ENCODE measurements at regions not wholly inside any gene's neighbourhood (a gene's known extent, or its start where the extent isn't known, plus 50 kb on each side); places are given as distances from the start of the nearest gene placed in this dataset.
"Not testable (repeated sequence)": the region's sequence is repeated elsewhere in the genome, so short reads cannot be mapped to it uniquely, and the experiment has no call there.

DNA sequence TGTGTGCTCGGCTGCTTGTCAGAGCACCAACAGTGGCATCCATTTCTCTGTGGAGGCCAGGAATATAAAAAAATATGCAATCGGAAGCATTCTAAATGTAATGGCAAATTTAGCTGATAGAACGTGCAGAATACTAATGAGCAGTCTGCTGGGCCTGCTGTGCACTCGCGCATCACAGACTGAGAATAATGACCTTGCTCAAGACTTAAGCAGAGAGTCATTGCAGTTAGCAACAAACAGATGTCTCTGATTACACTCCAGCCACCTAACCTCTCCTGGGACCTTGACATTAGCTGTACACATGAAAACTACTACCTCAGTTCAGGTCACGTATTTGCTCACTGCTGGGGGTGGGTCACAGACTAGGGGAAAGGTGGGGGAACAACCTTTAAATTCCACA, 269.2 kb upstream of the DAAM1 start:
- DNase-seq (ENCODE audit: extremely low spot score, unreplicated experiment), result no peak
- Mint-ChIP-seq H3K4me1 (ENCODE audit: unreplicated experiment) (peaks cover 15% of the 10 kb centered on the region), H3K27ac (ENCODE audit: unreplicated experiment) (no peak overlapping the region), H3K9me3 (ENCODE audit: unreplicated experiment) (no peaks in the 10 kb centered on the region), H3K36me3 (ENCODE audit: unreplicated experiment) (no peaks in the 10 kb centered on the region), H3K4me3 (ENCODE audit: unreplicated experiment) (no peak overlapping the region), H3K27me3 (ENCODE audit: unreplicated experiment) (no peaks in the 10 kb centered on the region)
- TF ChIP-seq, protein P1, sequence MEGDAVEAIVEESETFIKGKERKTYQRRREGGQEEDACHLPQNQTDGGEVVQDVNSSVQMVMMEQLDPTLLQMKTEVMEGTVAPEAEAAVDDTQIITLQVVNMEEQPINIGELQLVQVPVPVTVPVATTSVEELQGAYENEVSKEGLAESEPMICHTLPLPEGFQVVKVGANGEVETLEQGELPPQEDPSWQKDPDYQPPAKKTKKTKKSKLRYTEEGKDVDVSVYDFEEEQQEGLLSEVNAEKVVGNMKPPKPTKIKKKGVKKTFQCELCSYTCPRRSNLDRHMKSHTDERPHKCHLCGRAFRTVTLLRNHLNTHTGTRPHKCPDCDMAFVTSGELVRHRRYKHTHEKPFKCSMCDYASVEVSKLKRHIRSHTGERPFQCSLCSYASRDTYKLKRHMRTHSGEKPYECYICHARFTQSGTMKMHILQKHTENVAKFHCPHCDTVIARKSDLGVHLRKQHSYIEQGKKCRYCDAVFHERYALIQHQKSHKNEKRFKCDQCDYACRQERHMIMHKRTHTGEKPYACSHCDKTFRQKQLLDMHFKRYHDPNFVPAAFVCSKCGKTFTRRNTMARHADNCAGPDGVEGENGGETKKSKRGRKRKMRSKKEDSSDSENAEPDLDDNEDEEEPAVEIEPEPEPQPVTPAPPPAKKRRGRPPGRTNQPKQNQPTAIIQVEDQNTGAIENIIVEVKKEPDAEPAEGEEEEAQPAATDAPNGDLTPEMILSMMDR (IDR thresholded peaks at IDR 0.05), result no peak

DNA sequence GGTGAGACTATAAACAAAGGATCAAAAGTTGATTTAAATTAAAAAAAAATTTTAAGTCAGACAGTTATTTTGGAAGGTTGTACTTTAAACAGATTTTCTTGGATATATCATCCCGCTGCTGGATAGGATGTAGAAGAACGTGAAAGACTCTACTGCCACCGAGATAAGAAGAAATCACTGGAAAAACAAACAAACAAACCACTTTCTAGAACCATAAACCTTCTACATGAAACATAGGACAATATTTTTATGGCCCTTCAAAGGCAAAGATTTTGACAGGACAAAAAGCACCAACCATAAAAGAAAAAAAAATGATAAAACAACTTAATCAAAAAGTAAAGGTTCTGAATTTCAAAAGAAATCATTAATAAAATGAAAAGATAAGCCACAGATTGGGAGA, 268.2 kb upstream of the DAAM1 start:
- peaks cover 15% of the 10 kb centered on the region for H3K4me1 Mint-ChIP-seq (ENCODE audit: unreplicated experiment)
- H3K27me3 Mint-ChIP-seq (ENCODE audit: unreplicated experiment), result no peaks in the 10 kb centered on the region
- no peaks in the 10 kb centered on the region for H3K36me3 Mint-ChIP-seq (ENCODE audit: unreplicated experiment)
- H3K9me3 Mint-ChIP-seq (ENCODE audit: unreplicated experiment), result peaks cover 4% of the 10 kb centered on the region
- no peak overlapping the region for H3K4me3 Mint-ChIP-seq (ENCODE audit: unreplicated experiment)
- H3K27ac Mint-ChIP-seq (ENCODE audit: unreplicated experiment), result no peak overlapping the region
- TF ChIP-seq, protein P1 (IDR thresholded peaks at IDR 0.05), result no peak
- no peak for DNase-seq (ENCODE audit: extremely low spot score, unreplicated experiment)

DNA sequence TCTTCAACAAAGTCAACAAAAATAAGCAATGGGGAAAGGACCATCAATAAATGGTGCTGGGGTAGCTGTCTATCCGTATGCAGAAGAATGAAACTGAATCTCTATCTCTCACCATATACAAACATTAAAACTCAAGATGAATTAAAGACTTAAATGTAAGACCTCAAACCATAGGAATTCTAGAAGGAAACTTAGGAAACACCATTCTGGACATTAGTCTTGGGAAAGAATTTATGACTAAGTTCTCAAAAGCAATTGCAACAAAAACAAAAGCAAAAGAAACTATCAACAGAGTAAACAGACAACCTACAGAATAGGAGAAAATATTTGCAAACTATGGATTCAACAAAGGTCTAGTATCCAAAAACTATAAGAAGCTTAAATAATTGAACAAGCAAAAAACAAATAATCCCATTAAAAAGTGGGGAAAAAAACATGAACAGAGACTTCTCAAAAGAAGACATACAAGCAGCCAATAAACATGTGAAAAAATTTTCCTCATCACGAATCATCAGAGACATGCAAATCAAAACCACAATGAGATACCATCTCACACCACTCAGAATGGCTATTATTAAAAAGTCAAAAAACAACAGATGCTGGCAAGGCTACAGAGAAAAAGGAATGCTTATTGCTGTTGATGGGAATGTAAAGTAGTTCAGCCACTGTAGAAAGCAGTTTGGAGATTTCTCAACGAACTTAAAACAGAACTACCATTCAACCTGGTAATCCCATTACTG, 266.1 kb upstream of the DAAM1 start:
- DNase-seq (ENCODE audit: extremely low spot score, unreplicated experiment); H3K27ac Mint-ChIP-seq (ENCODE audit: unreplicated experiment): not testable (repeated sequence)

DNA sequence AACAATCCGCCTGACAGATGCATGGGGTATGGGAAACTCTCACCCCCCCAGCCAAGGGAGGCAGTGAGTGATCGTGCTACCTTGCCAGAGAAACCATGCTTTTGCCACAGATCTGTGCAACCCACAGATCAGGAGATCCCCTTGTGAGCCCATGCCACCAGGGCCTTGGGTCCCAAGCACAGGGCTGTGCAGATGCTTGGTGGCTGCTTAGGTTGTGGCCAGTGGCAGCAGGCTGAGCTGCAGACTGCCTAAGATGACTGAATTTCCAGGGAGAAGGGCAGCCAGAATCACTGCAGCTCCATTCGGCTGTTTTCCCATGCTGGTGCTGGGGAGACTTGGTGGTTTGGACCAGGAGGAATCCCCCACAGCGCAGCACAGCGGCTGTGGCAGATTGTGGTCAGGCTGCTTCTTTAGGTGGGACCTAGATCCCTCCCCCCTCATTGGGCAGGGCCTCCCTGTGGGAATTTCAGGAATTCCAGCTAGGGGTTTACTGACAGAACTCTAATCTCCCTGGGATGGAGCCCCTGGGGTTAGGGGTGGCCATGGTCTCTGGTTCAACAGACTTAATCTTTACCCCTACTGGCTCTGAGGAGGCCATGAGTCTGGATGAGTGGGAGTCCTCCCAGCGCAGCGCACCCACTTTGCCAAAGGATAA, 264.6 kb upstream of the DAAM1 start:
- Mint-ChIP-seq H3K9me3 (ENCODE audit: unreplicated experiment) (peaks cover 15% of the 10 kb centered on the region), H3K36me3 (ENCODE audit: unreplicated experiment) (no peaks in the 10 kb centered on the region), H3K27ac (ENCODE audit: unreplicated experiment) (no peak overlapping the region), H3K4me3 (ENCODE audit: unreplicated experiment) (no peak overlapping the region), H3K27me3 (ENCODE audit: unreplicated experiment) (no peaks in the 10 kb centered on the region), H3K4me1 (ENCODE audit: unreplicated experiment) (peaks cover 9% of the 10 kb centered on the region)
- TF ChIP-seq, protein P1 (IDR thresholded peaks at IDR 0.05), result no peak
- DNase-seq (ENCODE audit: extremely low spot score, unreplicated experiment), result no peak

More for the DNA sequence above, 266.1 kb upstream of the DAAM1 start:
- not testable (repeated sequence) for H3K27me3 Mint-ChIP-seq (ENCODE audit: unreplicated experiment); H3K4me3 Mint-ChIP-seq (ENCODE audit: unreplicated experiment); H3K36me3 Mint-ChIP-seq (ENCODE audit: unreplicated experiment)
- H3K4me1 Mint-ChIP-seq (ENCODE audit: unreplicated experiment), result peaks cover 15% of the 10 kb centered on the region
- H3K9me3 Mint-ChIP-seq (ENCODE audit: unreplicated experiment), result peaks cover 15% of the 10 kb centered on the region

DNA sequence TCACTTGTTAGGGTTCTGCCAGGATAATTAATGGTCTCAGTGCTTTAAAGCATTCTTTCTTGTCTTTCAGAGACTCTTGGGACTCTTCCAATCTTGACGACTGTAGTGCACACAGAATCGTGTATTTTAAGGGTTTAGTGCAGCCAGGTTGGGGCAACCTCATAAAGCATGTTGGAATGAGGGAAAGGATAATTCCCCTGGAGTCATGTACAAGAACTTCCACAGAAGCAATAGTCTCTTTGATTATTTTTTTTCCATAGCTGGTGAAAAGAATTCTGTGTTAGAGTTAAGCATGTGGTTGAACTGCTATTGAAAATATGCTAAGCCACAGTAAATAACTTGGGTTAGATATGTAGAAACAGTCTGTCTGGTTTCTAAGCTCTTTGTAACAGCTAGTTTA, 246.8 kb upstream of the DAAM1 start:
- TF ChIP-seq, protein P1 (IDR thresholded peaks at IDR 0.05), result no peak
- Mint-ChIP-seq H3K27me3 (ENCODE audit: unreplicated experiment) (no peaks in the 10 kb centered on the region), H3K27ac (ENCODE audit: unreplicated experiment) (no peak overlapping the region), H3K4me1 (ENCODE audit: unreplicated experiment) (peaks cover 6% of the 10 kb centered on the region), H3K9me3 (ENCODE audit: unreplicated experiment) (peaks cover 11% of the 10 kb centered on the region), H3K4me3 (ENCODE audit: unreplicated experiment) (no peak overlapping the region), H3K36me3 (ENCODE audit: unreplicated experiment) (peaks cover 4% of the 10 kb centered on the region)
- DNase-seq (ENCODE audit: extremely low spot score, unreplicated experiment), result no peak

All from osteocyte (in vitro differentiated cells).